H1 (cell line): ENCODE measurements at regions not wholly inside any gene's neighbourhood (a gene's known extent, or its start where the extent isn't known, plus 50 kb on each side); places are given as distances from the start of the nearest gene placed in this dataset.
"Not testable (repeated sequence)": the region's sequence is repeated elsewhere in the genome, so short reads cannot be mapped to it uniquely, and the experiment has no call there.

Experiments
- CTCF ChIA-PET: fragments of 300-600 bp; sonication (Branson Sonifier 250); formaldehyde crosslinking; loops from one replicate; lab custom pipeline; 2021; ENCODE audit not compliant: partially characterized antibody; lab: Charles Lee
- POLR2A ChIA-PET: fragments of 300-600 bp; sonication (Branson Sonifier 250); formaldehyde crosslinking; loops from one replicate; lab custom pipeline; 2021; ENCODE audit warnings: inconsistent platforms; ENCODE audit not compliant: partially characterized antibody; lab: Charles Lee
- DNase-seq, 2 experiments: peaks; one replicate each; pipeline versions ENCODE4 v3.0.0 to v3.0.0-alpha.2; 2010 to 2022; ENCODE audit warnings: low spot score in 2 of 2, low read depth in 1 of 2, mixed read lengths in 1 of 2
- FAIRE-seq: peaks from 2 replicates; lab custom pipeline; 2011; peaks lifted over from hg19 to GRCh38; lab: Jason Lieb, UNC
- H2AFZ ChIP-seq: 2 replicates; pipeline ENCODE4 v1.8.1; 2012; ENCODE audit warnings: low read length, inconsistent platforms
- H2AK5ac ChIP-seq: 2 replicates; pipeline ENCODE4 v1.6.1; 2013; ENCODE audit warnings: low read depth, low read length
- H2BK120ac ChIP-seq: replicated peaks from 2 replicates; pipeline ENCODE3; 2013; ENCODE audit warnings: low read depth, low read length, inconsistent platforms
- H2BK12ac ChIP-seq: 2 replicates; pipeline ENCODE4 v1.6.1; 2013; ENCODE audit warnings: low read depth, low read length
- H2BK15ac ChIP-seq: 2 replicates; pipeline ENCODE4 v1.6.1; 2013; ENCODE audit warnings: low read length
- H2BK20ac ChIP-seq: 2 replicates; pipeline ENCODE4 v1.6.1; 2013; ENCODE audit warnings: low read length
- H2BK5ac ChIP-seq: 2 replicates; pipeline ENCODE4 v1.6.1; 2013; ENCODE audit warnings: low read depth, low read length
- H3K14ac ChIP-seq: 2 replicates; pipeline ENCODE4 v1.6.1; 2013; ENCODE audit warnings: inconsistent platforms; ENCODE audit not compliant: insufficient read length
- H3K18ac ChIP-seq: 2 replicates; pipeline ENCODE4 v1.6.1; 2013; ENCODE audit warnings: low read length; ENCODE audit errors: extremely low read depth
- H3K23ac ChIP-seq: 2 replicates; pipeline ENCODE4 v1.6.1; 2013; ENCODE audit warnings: inconsistent platforms; ENCODE audit not compliant: insufficient read length
- H3K23me2 ChIP-seq: 2 replicates; pipeline ENCODE4 v1.6.1; 2013; ENCODE audit warnings: low read depth, low read length
- H3K27ac ChIP-seq: 2 replicates; pipeline ENCODE4 v1.6.1; 2011; ENCODE audit warnings: low read depth, low read length, inconsistent platforms
- H3K27me3 ChIP-seq, 4 experiments: replicated peaks in 1 of 4; 1 replicate in 1 of 4; 2 replicates in 3 of 4; pipeline versions ENCODE4 v1.6.1 to v1.8.1; 2011 to 2013; ENCODE audit warnings: low read length in 3 of 4, mild to moderate bottlenecking in 3 of 4, inconsistent platforms in 2 of 4, mixed read lengths in 2 of 4, moderate library complexity in 1 of 4; ENCODE audit not compliant: control insufficient read depth in 3 of 4, insufficient read depth in 3 of 4; ENCODE audit errors: extremely low read depth in 1 of 4
- H3K36me3 ChIP-seq, 4 experiments: 2 replicates each; pipeline versions ENCODE4 v1.6.1 to v1.8.1; 2011 to 2013; ENCODE audit warnings: mild to moderate bottlenecking in 4 of 4, low read length in 3 of 4, moderate library complexity in 2 of 4, control low read depth in 1 of 4, inconsistent platforms in 1 of 4; ENCODE audit not compliant: insufficient read depth in 4 of 4, control insufficient read depth in 2 of 4
- H3K4ac ChIP-seq: replicated peaks from 2 replicates; pipeline ENCODE3; 2013; ENCODE audit warnings: low read length, low read depth, mixed read lengths, inconsistent platforms; ENCODE audit not compliant: insufficient read length
- H3K4me1 ChIP-seq, 4 experiments: replicated peaks in 1 of 4; 1 replicate in 1 of 4; 2 replicates in 3 of 4; pipeline versions ENCODE4 v1.6.1 to v1.8.1; 2011 to 2013; ENCODE audit warnings: low read length in 3 of 4, inconsistent platforms in 2 of 4, mixed read lengths in 1 of 4; ENCODE audit not compliant: insufficient read depth in 4 of 4, control insufficient read depth in 3 of 4
- H3K4me2 ChIP-seq, 2 experiments: 2 replicates each; pipeline versions ENCODE4 v1.6.1 to v1.8.1; 2011 to 2013; ENCODE audit warnings: low read depth in 2 of 2, low read length in 2 of 2, control low read depth in 1 of 2, inconsistent platforms in 1 of 2, mild to moderate bottlenecking in 1 of 2; ENCODE audit not compliant: insufficient read depth in 1 of 2
- H3K4me3 ChIP-seq, 4 experiments: fragments of 200-600, 300-600 bp in 1 of 4; sonication (generic), shearing (Covaris generic), sonication (Bioruptor Twin) in 1 of 4; 2 replicates each; pipeline versions ENCODE4 v1.5.1 to v1.8.1; 2011 to 2016; ENCODE audit warnings: low read length in 4 of 4, low read depth in 3 of 4, control low read depth in 2 of 4, inconsistent platforms in 2 of 4, mild to moderate bottlenecking in 2 of 4, mixed read lengths in 1 of 4, moderate library complexity in 1 of 4; ENCODE audit not compliant: insufficient read depth in 2 of 4; ENCODE audit errors: extremely low read depth in 1 of 4
- H3K56ac ChIP-seq: replicated peaks from 2 replicates; pipeline ENCODE3; 2013; ENCODE audit warnings: low read depth, mild to moderate bottlenecking, mixed read lengths, low read length, inconsistent platforms; ENCODE audit not compliant: insufficient read length
- H3K79me1 ChIP-seq: 2 replicates; pipeline ENCODE4 v1.6.1; 2013; ENCODE audit warnings: low read depth, low read length, control low read depth
- H3K79me2 ChIP-seq, 2 experiments: 2 replicates each; pipeline versions ENCODE4 v1.6.1 to v1.8.1; 2012 to 2013; ENCODE audit warnings: low read length in 2 of 2, mild to moderate bottlenecking in 2 of 2, inconsistent platforms in 1 of 2; ENCODE audit not compliant: insufficient read depth in 2 of 2, control insufficient read depth in 1 of 2
- H3K9ac ChIP-seq, 4 experiments: replicated peaks in 1 of 4; 1 replicate in 1 of 4; 2 replicates in 3 of 4; pipeline versions ENCODE4 v1.6.1 to v1.8.1; 2011 to 2013; ENCODE audit warnings: low read depth in 3 of 4, low read length in 3 of 4, control low read depth in 2 of 4, mild to moderate bottlenecking in 2 of 4, moderate library complexity in 2 of 4, inconsistent platforms in 1 of 4; ENCODE audit errors: extremely low read depth in 1 of 4
- H3K9me3 ChIP-seq, 2 experiments: 2 replicates each; pipeline versions ENCODE4 v1.6.1 to v1.8.1; 2012 to 2013; ENCODE audit warnings: mild to moderate bottlenecking in 2 of 2, moderate library complexity in 2 of 2, control low read depth in 1 of 2, inconsistent platforms in 1 of 2, low read depth in 1 of 2, low read length in 1 of 2, mixed read lengths in 1 of 2; ENCODE audit not compliant: insufficient read depth in 2 of 2
- H4K20me1 ChIP-seq, 2 experiments: replicated peaks in 1 of 2; 2 replicates each; pipeline versions ENCODE3 to v1.8.1; 2011 to 2013; ENCODE audit warnings: inconsistent platforms in 2 of 2, low read length in 2 of 2, mild to moderate bottlenecking in 1 of 2; ENCODE audit not compliant: insufficient read depth in 2 of 2, control insufficient read depth in 1 of 2
- H4K5ac ChIP-seq: 2 replicates; pipeline ENCODE4 v1.6.1; 2013; ENCODE audit warnings: low read length, low read depth, mixed read lengths, inconsistent platforms; ENCODE audit not compliant: insufficient read length
- H4K8ac ChIP-seq: 2 replicates; pipeline ENCODE4 v1.8.0; 2013; ENCODE audit warnings: mild to moderate bottlenecking, moderate library complexity, low read length, inconsistent platforms; ENCODE audit not compliant: insufficient read depth; ENCODE audit errors: extremely low read depth
- H4K91ac ChIP-seq: replicated peaks from 2 replicates; pipeline ENCODE3; 2013; ENCODE audit warnings: low read length, mixed read lengths, inconsistent platforms; ENCODE audit not compliant: insufficient read length
- BRCA1 ChIP-seq: IDR thresholded peaks from 2 replicates; pipeline ENCODE4 v1.6.1; 2012; ENCODE audit warnings: low read depth, low read length, improper control_type of control experiment
- WGBS, 2 experiments: shearing (Covaris generic) in 1 of 2; methylation state at CpG; one replicate each; pipeline versions ENCODE4 v1.1.6 to v1.1.7; 2013 to 2015; ENCODE audit warnings: low lambda C conversion rate in 2 of 2, mixed read lengths in 2 of 2, inconsistent platforms in 1 of 2, low coverage in 1 of 2, missing lambda C conversion rate in 1 of 2; ENCODE audit not compliant: insufficient replicate concordance in 2 of 2, insufficient coverage in 1 of 2, insufficient read length in 1 of 2; ENCODE audit errors: extremely low coverage in 1 of 2, missing lambda C conversion rate in 1 of 2; 5-methylcytosine and 5-hydroxymethylcytosine counted together

DNA sequence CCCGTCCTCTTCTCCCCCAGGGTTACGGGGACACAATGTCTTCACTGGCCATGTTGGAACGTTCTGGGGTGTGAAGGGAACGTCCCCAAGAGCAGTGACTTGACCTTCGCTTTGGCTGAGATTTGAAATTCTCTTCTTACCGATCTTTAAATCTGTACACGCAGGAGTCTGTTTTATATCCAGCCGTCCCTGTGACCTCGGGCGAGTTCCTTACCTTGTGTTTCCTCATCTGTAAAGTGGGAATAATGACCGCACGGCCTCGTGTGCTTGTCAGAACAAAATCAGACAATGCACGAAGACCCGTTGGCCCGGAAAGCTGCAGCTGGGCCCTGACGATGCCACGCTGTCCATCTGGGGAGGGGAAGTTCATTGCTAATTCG, 454.3 kb downstream of the PREX1 start (continued):
- no peak for TF ChIP-seq BRCA1

DNA sequence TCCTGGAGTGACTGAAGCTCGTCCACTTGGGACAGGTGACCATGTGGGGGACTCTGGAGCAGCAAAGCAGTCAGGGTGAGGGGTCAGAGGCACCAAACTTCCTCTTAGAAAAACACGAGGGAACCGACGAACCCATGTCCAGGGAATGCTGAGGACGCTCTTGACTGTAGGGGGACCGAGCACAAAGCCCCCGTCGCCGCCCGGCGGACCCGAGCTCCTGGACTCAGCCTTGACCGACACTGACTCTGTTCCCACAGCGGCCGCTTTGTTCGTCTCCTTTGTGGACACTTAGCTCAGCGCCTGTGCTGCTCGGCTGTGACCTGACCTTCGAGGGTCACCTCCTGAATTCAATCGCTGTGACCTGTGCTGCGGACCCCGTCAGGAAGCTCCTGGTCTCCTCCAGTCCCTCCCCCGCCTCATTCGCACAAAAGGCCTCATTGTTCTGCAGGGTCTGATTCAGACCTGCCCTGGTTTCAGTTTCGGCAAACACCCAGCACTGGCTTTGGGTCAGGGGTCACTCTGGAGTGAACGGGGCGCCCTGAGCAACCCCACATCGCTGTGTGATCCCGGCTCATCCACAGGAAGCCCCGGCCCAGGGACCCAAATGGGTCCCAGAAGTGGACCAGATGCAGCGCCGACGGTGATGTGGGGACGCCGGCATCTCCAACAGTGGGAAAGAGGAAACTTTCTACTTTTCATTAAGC, 454.8 kb downstream of the PREX1 start:
- CTCF ChIA-PET = interaction anchor here (1.2 to 2.8 kb wide), 3 partner anchors 10 to 248 kb away, joined by 3 to 10 read pairs (median 3); no protein-coding TSS in a partner anchor
- H3K27ac ChIP-seq, H4K20me1 ChIP-seq, H3K36me3 ChIP-seq, H2BK15ac ChIP-seq, FAIRE-seq, H3K4me2 ChIP-seq, H3K9ac ChIP-seq, H2BK20ac ChIP-seq, H3K56ac ChIP-seq, POLR2A ChIA-PET, H3K23ac ChIP-seq, H3K27me3 ChIP-seq, H3K4me3 ChIP-seq, H3K79me1 ChIP-seq, H3K14ac ChIP-seq, H3K9me3 ChIP-seq, H4K5ac ChIP-seq, H4K91ac ChIP-seq, DNase-seq, H3K23me2 ChIP-seq, H2BK120ac ChIP-seq, H3K79me2 ChIP-seq, H3K4ac ChIP-seq: not testable (repeated sequence)
- Histone ChIP-seq H3K18ac (peak overlapping the region; percentile 64), H3K4me1 (peaks cover 5 to 20% (median 12%) of the 10 kb centered on the region in 4 experiments), H2BK5ac (peak overlapping the region; percentile 2; the same call in 1 of the 2 replicates), H4K8ac (peak overlapping the region; percentile 48; the same call in 1 of the 2 replicates), H2AK5ac (peak overlapping the region; percentile 56; the same call in 1 of the 2 replicates), H2BK12ac (peak overlapping the region; percentile 75; the same call in 1 of the 2 replicates), H2AFZ (peak overlapping the region; percentile 93)
- 89% methylated on average over 24 of the region's 35 CpGs; no CpG with 5 or more reads in 1 of the 2 experiments for WGBS, 2 experiments
